HG02588 (cell line): ENCODE measurements at regions not wholly inside any gene's neighbourhood (a gene's known extent, or its start where the extent isn't known, plus 50 kb on each side); places are given as distances from the start of the nearest gene placed in this dataset.

Source experiments
- ATAC-seq: cut with Tn5 transposase; IDR thresholded peaks from one replicate; pipeline ENCODE4 v1.9.1; 2021; ENCODE audit warnings: mild to moderate bottlenecking, moderate library complexity; ENCODE audit not compliant: unreplicated experiment

- no peak for ATAC-seq
These were observed 358.7 kb downstream of the LPIN1 start for GRCh38 chr2:12105180-12105579.

GRCh38 chr2:12106440-12107080, 360.1 kb downstream of the LPIN1 start:
- peak; percentile 55 for ATAC-seq

DNA sequence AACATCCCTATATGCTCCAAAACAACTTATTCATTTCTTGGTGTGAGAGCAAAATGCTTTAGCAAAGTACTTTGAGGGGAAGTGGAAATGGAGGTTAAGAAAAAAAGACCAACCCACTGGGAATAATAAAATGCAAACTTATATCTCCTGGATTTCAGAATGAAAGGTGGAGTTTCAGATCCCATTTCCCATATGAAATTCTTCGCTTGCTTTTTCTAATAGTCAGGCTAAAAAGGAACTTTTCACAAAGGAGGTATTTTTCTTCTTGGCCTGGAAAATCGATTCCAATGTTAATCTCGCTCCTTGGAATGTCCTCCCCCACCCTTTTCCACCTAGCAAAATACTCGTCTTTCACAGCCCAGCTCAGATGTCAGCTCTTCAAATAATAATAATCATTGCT, 360.9 kb downstream of the LPIN1 start:
- ATAC-seq = no peak

- ATAC-seq = no peak
These were observed 361.5 kb downstream of the LPIN1 start for GRCh38 chr2:12107939-12108338.

DNA sequence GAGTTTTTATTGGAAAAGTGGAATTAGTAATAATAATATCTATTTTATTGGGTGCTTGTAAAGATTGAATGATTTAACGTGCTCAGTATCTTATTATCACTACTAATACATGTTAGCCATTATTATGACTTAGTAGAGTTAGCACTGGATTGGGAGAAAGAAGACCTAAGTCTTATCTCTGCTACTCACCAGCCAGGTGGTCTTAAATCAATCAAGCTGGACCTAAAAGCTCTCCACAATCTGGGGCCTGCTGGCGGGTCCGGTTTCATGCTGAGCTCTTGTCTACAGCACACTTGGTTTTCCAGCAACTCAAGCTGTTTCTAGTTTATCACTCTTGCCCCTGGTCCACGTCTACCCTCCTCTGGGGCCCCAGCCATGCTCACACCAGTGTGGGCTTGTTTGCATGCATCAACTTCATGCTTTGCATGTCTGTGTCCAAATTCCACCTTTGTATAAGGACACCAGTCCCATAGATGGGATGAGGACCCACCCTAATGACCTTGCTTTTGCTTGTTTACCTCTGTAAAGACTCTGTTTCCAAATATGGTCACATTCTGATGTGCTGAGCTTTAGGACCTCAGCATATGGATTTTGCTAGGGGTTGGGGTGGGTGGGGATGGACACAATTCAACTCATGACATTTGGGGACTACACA, 363.1 kb downstream of the LPIN1 start:
- ATAC-seq = no peak

DNA sequence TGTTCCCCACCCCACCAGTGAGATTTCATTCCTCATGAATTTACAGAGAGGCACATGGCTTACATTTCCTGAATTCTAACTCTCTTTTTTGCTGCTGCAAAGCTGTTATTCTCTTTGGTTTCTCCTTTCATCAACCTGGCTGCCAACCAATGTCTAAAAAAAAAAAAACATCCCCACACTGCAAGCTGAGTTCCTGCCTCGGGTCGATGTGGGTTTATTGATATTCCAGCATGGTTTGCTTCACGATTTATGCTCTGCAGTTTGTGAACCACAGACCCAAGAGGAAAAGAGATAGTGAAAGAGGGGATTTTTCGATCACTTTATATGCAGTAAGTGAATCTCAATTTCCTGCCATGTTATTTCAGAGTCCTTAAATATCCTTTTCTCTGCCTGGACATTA, 363.6 kb downstream of the LPIN1 start:
- ATAC-seq = no peak

DNA sequence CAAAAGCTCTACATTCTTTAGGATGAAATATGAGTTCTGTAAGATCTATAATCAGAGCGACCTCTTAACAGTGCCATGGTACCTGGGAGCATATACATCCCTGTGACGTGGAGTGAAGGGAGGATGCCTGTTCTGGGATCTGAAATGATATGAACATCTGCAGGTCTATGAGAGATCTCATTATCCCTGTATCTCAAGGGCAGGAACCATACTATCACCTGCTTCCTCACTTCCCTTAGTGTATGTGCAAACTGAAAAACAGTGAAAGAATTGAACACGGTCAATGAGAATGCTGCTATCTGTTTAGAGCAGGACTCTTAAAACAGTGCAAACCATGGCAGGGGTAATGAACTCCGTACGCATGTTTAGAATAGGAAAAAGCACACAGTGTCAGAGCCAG, 364.0 kb downstream of the LPIN1 start:
- ATAC-seq = no peak

GRCh38 chr2:12113412-12113811, 367.0 kb downstream of the LPIN1 start:
- ATAC-seq = no peak

DNA sequence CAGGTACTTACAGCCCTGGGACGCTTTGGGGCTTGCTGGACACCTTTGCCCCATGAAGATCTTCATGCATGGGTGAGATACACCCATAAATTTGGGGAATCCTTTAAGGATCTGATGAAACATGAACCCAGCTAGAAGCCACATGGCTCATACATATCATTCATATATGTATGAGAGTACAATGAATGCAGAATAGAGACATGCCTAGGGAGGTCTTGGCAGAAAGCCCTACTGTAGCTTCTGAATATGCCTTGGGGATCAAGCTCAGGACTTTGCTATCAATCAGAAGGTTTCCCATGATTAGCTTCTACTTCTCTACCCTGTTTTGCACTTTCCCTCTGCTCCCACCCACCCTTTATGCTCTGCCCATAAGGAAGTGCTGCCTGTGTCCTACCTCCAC, 368.4 kb downstream of the LPIN1 start:
- ATAC-seq = no peak

DNA sequence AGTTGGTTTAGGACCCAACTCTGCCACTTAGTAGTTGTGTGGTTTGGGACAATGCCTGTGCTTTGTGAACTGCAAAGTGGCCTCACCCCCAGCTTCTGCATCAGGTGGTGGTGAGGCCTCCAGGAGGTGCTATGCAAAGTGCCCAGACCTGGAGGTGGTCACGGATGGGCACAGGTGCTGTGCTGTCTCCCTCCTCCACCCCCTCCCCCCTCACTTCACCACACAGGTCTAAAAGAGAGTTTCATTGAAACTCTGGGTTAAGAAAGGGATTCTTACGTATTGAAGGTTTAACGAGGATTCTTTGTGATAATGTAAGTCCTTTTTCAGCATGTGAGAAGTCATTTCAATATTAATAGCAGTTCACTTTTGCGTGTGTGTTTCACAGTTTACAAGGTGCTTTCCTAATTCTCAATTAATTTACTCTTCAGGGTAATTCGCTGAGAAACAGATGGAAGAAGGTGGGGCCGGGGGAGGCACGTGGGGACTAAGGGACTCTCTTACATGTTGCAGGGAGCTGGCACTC, 369.9 kb downstream of the LPIN1 start:
- ATAC-seq = peak; percentile 66

GRCh38 chr2:12119841-12120240, 373.4 kb downstream of the LPIN1 start:
- no peak for ATAC-seq

DNA sequence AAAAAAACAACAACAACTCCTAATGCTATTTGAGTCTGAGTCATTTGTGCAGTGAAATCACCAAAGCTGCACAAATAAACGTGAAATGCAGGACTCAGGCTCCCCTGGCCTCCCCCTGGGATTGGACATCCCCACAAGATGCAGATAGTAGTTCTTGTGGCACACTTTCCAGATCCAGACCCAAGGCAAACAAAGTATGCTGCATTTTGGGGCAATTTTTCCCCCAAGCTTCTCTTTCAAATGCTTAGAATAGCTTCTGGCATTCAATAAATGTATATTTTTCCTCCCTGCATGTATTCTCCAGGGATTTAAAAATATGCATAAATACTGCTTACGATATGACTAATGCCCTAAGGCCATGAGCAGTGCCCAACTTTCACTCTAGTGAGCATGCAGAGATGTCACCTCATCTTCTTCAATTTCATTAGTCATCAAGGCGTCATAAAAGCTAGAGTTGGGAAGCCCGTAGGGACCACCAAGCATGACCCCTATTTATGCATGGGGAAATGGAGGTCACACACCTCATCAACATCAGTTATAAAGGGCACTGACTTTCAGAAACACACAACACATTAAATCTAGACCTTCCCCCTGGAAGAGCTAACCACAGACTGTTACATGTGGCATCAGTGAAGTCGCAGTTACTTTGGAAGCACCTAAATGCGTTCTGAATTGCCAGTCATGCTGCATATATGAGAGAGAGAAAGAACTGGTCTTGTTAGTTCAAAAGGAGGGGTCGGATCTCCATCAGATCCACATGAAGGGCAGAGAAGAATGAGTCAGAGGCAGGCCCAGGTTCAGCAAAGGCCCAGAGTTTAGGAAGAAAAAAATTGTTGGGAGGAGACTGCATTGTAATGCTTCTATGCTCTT, 374.1 kb downstream of the LPIN1 start:
- no peak for ATAC-seq

DNA sequence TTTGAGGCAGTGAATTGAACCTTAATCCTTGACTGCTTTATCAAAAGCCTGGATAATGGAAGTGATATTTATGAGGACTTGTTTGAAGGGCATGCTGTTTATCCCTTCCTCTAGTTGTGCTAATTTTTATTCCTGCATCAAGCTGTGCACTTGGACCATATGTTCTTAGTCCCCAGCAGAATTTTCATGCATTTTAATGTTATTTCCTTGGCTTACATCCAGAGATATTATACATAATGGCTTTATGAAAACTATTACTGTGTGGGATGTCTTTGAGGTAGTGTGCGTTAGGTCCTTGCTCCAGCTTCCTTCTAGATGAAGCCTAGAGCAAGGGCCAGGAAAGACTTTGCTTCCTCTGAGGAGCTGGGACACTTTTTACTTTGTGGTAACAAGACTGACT, 378.4 kb downstream of the LPIN1 start:
- ATAC-seq = no peak

GRCh38 chr2:12126318-12126717, 379.9 kb downstream of the LPIN1 start:
- ATAC-seq = no peak

DNA sequence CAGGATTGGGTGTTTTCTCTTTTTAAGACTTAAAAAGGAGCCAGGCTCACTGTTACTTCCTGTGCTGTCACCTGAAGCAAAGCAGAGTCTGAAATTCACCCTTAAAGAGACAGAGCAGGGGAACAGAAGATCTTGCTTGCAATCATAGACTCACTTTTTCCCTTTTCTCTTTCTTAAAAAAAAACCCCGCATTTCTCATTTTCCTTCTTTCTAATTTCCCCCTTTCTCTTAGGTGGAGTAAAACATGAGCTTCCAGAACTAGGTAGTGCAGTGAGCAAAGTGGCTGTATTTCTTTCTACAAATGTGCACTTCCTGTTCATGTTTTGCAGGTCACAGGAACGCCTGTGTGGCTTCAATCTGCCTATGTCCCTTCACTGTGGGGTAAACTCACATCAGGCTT, 381.2 kb downstream of the LPIN1 start:
- no peak for ATAC-seq

- ATAC-seq = no peak
These were observed 385.5 kb downstream of the LPIN1 start for GRCh38 chr2:12131975-12132374.

- ATAC-seq = no peak
These were observed 395.3 kb downstream of the LPIN1 start for GRCh38 chr2:12141618-12142258.

DNA sequence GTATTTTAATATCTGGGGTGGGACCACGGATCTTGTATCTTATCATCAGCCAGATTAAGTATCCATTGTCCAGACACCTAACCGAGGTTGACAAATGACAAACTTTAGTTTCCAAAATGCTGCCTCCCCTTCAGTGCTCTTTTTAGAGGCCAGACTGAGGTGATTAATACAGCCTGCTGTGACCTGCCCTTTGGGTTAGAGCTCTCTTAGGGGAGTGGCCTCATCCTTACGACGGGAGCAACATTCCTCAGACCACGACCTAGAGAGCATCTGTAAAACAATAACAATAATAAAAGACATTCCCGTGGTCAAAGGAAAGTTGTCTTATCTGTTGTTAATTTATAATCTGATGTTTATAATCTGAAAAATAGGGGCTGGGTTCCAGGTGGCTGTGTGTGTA, 405.3 kb downstream of the LPIN1 start:
- ATAC-seq = no peak

DNA sequence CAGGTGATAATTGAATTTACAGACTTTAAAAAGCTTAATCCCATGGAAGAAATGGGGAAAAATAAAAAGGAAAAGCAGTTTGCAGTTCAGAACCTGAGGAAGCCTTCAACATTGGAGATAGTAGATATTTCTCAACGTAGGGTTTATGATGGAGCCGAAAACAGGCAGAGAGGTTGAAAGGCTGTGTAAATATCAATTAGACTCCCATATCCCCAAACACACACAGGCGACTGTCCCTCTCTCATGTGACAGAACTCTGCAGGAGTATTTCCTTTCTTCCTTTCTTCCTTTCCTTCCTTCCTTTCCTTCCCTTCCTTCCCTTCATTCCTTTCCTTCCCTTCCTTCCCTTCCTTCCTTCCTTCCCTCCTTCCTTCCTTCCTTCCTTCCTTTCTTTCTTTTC, 406.5 kb downstream of the LPIN1 start:
- no peak for ATAC-seq

GRCh38 chr2:12155303-12156051, 409.0 kb downstream of the LPIN1 start:
- ATAC-seq = no peak

GRCh38 chr2:12156349-12156748, 409.9 kb downstream of the LPIN1 start:
- ATAC-seq = no peak
